ENCODE measurements at regions not wholly inside any gene's neighbourhood (a gene's known extent, or its start where the extent isn't known, plus 50 kb on each side); places are given as distances from the start of the nearest gene placed in this dataset.

- no peak for TF ChIP-seq CTCF (conservative IDR thresholded peaks at IDR 0.05; ENCODE audit: low read depth, low read length)
- TF ChIP-seq EZH2 (IDR thresholded peaks at IDR 0.05; ENCODE audit: borderline replicate concordance, low read depth, low read length, poor library complexity, severe bottlenecking), result no peak
These were observed 336.3 kb downstream of the SLITRK6 start for GRCh38 chr13:85462792-85463425.
